Hematopoietic multipotent progenitor cell treated with erythropoietin and hydrocortisone succinate and interleukin-3 and kit ligand, for 4 days (in vitro differentiated cells): ENCODE measurements at regions not wholly inside any gene's neighbourhood (a gene's known extent, or its start where the extent isn't known, plus 50 kb on each side); places are given as distances from the start of the nearest gene placed in this dataset.
A peak's percentile ranks its signal among the peaks of the same experiment; 100 is the strongest.
"Not testable (repeated sequence)": the region's sequence is repeated elsewhere in the genome, so short reads cannot be mapped to it uniquely, and the experiment has no call there.

Experiments
- DNase-seq: peaks from one replicate; pipeline ENCODE4 v3.0.0-alpha.2; 2015

GRCh38 chr18:8882632-8883408, 177.5 kb downstream of the MTCL1 start:
- peak; percentile 34 for DNase-seq

- no peak for DNase-seq
Observed at GRCh38 chr18:8883409-8883668, 178.0 kb downstream of the MTCL1 start.

DNA sequence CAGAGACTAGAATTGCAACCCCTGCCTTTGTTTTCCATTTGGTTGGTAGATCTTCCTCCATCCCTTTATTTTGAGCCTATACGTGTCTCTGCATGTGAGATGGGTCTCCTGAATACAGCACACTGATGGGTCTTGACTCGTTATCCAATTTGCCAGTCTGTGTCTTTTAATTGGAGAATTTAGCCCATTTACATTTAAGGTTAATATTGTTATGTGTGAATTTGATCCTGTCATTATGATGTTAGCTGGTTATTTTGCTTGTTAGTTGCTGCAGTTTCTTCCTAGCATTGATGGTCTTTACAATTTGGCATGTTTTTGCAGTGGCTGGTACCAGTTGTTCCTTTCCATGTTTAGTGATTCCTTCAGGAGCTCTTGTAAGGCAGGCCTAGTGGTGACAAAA, 182.5 kb downstream of the MTCL1 start:
- not testable (repeated sequence) for DNase-seq

GRCh38 chr18:8889489-8889888, 184.1 kb downstream of the MTCL1 start:
- DNase-seq: no peak

- DNase-seq: not testable (repeated sequence)
Observed at GRCh38 chr18:8890503-8890902, 185.1 kb downstream of the MTCL1 start.

- DNase-seq: no peak
Observed at GRCh38 chr18:8890957-8891464, 185.7 kb downstream of the MTCL1 start.

DNA sequence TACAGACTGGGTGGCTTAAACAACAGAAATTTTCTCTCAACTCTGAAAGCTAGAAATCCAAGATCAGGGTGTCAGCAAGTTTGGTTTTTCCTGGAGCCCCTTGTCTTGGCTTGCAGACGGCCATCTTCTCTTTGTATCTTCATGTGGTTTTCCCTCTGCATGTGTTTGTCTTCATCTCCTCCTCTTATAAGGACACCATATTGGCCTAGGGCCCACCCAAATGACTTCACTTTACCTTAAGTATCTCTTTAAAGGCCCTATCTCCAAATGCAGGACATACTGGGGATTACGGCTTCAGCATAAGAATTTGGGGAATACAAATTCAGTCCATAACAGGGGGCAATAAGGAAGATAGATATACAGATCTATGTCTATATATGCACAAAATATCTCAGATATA, 187.9 kb downstream of the MTCL1 start:
- no peak for DNase-seq

DNA sequence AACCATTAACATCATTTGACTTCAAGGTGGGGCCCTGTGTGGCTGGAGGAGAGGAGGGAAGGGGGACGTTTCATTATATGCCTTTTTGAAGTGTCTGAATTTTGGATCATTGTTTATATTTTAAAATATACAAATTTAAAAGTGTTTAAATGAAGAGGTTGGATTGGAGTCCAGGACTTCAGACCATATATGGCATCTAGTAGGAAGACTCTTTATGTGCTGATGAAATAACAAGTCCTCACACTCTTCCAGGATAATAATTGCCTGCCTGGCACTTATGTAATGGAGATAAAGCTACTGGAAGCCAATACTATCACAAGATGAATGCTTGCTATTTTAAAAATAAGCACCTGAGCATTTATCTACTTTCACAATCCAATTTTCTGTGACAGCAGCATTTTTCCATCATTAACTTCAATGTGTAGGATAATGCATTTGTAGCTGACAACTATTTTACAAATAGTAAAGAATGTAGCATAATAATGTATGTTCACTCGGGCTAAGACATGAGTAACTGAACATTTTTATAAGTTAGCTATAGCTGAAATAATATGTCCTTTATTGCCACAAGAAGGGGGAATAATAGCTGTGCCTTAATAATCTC, 188.4 kb downstream of the MTCL1 start:
- no peak for DNase-seq

- no peak for DNase-seq
Observed at GRCh38 chr18:8894823-8895222, 189.5 kb downstream of the MTCL1 start.

- DNase-seq: no peak
Observed at GRCh38 chr18:8895341-8895740, 190.0 kb downstream of the MTCL1 start.

- DNase-seq: no peak
Observed at GRCh38 chr18:8895987-8896619, 190.7 kb downstream of the MTCL1 start.

DNA sequence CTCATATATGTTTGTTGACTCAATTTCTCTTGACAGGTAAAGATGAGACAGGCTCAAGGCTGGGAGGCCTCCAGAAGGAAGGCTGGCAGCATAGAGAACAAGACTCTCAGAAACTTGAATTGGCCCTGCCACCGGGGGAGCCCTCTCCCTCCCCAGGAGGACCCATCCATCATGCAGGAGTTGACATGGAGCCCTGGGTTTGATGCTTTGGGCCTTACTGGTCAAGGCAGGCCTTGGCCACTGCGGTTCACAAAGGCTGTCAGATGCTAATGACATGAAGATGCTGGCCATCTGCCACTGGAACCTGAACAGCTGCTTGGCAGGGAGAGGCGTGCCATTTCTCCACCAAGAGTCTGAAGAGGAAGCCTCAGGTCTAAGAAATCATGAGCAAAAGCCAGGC, 193.6 kb downstream of the MTCL1 start:
- no peak for DNase-seq

DNA sequence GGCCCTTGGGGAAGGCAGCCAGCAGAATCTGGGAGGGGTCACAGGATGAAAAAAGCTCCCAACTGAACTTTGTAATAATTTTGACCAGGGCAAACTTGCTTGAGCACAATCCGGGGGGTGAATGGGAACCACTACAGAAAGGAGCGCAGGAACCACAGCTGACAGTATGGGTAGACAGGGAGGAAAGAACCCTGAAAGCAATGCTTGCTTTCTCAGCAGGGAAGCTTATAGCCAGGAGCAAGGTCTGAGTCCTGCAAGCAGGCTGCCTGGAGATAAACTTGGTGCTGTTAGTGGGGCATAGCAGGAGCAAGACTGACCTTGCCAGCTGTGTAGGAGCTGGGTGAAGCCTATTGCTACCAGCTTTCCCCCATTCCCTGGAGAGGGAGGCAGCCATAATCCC, 195.2 kb downstream of the MTCL1 start:
- DNase-seq: no peak

GRCh38 chr18:8901019-8901418, 195.7 kb downstream of the MTCL1 start:
- DNase-seq: no peak

- no peak for DNase-seq
Observed at GRCh38 chr18:8904316-8904715, 198.2 kb upstream of the NDUFV2 start.

DNA sequence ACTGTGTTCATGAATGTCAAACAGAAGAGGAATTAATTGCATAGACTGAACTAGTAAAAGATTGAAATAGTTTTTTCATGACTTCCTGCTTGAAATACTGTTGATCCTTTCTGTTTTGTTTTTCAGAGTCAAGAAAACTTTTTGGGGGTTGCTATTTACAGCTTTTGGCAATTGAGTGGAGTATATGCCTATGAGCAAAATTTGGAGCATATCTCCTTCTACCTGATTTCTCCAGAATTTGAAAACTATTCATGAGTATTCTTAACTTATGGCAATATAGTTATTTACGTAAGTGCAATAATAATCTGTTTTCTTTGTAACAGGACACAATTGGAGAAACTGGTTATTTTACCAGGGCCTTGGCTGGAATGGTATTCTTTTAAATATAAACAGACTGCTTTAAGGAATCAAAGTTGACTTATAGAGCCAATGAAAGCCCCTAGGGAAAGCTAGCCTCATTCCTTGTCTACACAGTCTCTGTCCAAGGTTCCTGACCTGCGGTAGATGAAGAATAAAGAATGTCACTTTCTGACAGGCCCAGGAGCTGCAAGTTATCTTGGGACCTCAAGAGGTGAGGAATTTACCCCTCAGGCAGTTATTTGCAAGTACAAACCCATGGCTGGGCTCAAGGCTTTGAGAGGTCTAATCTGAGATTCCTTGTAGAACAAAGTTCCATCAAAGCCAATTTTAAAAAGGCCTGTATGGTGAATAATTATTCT, 193.5 kb upstream of the NDUFV2 start:
- no peak for DNase-seq

DNA sequence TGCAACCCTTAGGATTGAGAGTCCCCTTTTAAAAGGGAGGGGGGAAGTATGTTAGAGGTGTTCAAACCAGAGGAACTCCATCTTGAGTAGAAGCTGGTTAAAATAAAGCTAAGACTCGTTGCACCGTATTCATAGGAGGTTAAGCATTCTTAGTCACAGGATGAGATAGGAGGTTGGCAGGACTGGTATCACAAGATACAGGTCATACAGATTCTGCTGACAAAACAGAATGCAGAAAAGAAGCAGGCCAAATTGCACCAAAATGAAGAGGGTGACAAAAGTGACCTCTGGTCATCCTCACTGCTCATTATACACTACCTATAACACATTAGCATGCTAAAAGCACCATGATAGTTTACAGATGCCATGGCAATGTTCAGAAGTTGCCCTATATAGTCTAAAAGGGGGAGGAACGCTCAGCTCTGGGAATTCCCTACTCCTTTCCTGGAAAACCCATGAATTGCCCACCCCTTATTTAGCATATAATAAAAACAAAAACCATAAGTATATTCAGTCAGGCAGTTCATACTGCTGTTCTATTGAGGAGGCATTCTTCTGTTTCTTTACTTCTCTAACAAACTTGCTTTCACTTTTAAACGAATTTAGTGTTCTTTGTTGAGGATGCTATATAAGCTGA, 192.2 kb upstream of the NDUFV2 start:
- DNase-seq: no peak

DNA sequence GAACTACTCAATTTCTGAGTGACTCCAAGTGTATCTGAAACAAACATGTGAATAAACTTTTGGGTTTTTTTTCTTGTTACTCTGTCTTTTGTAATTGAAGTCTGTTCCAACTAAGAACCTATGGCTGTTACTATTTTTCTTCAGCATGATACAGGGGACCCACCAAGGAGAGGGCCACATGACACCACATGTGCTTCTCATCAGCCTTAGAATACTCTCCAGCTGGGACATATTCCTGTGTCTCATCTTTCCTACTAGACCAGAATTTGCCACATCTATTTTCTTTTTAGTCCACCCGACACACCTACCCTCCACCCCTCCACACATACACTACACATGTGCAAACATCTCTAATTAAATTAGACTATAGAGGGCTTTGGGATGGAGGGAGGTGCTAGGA, 191.7 kb upstream of the NDUFV2 start:
- DNase-seq: no peak

DNA sequence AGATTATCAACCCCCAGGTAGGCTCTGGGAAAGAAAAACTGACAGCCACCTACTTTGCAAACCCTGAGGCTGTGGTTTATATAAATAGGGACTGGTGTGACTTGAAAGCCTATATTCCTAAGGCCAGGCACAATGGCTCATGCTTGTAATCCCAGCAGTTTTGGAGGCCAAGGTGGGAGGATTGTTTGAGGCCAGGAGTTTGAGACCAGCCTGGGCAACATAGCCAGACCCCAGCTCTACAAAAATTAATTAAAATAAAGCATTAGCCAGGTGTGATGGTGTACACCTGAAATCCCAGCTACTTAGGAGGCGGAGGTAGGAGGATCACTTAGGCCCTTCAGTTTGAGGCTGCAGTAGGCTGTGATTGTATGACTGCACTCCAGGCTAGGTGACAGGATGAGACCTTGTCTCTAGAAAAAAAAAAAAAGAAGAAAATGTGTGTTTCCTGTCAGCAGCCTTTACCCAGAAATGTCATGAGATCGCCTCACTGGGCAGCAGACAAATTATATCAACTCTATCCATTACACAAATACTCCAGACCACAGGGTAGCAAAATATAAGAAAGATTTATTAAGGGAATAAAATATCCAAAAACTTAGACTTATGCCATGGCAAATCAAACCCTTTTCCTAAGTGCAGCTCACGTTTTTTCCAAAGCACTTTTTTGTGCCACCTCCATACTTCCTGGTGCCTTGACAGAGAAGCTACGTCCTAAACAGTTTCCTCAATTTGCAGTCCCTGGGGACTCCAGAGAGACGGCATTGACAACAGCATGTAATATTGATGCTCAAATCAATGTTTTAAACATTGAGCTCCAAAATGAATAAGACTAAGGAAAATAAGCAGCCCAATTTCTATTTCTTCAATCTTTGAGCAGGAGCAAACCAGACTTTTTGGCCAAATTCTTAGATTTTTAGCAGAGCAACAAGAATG, 190.8 kb upstream of the NDUFV2 start:
- no peak for DNase-seq

DNA sequence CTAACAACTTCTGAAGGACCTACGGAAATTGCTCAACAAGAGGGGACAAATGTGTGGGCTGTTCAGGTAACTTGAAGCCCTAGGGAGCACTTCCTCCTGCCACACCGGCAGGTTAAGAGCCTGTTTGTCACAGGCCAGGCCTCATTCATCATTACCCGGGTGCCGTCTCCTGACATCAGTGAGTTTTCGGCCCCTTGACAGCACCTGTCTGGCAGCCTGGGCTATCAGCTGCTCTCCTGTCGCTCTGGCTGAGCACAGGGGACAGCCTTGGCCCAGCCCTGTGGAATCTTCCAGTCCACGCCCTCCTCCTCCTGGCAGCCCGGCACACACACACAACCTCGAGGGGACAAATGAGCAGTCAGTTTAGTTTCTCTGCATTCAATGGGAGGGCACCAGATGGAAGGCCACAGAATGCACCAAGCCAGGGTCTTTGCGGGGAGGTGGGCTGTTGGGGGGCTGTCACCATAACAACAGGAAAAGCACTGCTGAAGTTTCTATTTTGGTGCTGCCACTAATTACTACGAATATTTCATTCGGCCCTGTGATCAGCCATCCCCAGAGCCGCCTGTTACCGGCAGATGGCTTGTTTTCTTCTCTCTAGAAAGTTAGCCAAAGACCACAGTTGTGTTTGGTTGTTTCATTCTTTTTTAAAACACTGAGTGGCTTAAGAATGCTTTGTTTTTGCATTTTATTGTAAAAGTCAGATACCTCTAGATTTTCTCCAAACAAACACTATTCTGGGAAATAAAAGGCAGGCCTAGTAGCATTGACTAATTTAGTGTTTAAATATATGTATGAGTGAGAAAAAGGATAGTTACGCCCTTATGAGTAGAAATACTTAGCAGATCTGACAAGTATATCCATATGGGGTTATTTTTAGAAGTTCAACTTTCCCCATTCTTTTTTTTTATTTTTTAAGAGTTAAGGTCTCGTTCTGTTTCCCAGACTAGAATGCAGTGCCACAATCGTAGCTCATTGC, 189.9 kb upstream of the NDUFV2 start:
- DNase-seq: peak; percentile 22
